ENCODE measurements at regions not wholly inside any gene's neighbourhood (a gene's known extent, or its start where the extent isn't known, plus 50 kb on each side); places are given as distances from the start of the nearest gene placed in this dataset.

DNA sequence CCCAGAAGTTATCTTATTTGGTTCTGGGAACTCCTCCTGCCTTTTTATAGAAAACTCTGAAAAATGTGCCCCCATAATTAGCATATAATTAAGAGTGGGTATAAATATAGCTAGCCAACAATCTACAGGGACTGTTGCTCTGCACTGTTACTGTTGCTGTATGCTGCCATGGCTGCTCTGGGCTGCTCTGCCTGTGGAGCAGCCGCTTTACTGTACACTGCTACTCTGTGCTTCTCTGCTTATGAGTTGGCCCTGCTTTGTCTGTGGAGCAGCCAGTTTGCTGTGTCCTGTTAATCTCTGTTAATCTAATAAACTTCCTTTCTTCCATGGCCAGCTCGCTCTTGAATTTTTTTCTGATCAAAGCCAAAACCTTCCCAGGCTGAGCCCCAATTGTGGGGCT, 2244.0 kb upstream of the ACO1 start:
- TF ChIP-seq, protein P1, sequence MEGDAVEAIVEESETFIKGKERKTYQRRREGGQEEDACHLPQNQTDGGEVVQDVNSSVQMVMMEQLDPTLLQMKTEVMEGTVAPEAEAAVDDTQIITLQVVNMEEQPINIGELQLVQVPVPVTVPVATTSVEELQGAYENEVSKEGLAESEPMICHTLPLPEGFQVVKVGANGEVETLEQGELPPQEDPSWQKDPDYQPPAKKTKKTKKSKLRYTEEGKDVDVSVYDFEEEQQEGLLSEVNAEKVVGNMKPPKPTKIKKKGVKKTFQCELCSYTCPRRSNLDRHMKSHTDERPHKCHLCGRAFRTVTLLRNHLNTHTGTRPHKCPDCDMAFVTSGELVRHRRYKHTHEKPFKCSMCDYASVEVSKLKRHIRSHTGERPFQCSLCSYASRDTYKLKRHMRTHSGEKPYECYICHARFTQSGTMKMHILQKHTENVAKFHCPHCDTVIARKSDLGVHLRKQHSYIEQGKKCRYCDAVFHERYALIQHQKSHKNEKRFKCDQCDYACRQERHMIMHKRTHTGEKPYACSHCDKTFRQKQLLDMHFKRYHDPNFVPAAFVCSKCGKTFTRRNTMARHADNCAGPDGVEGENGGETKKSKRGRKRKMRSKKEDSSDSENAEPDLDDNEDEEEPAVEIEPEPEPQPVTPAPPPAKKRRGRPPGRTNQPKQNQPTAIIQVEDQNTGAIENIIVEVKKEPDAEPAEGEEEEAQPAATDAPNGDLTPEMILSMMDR (conservative IDR thresholded peaks at IDR 0.05) = no peak
- no peak for TF ChIP-seq ZFX (IDR thresholded peaks at IDR 0.05)

Measured in C4-2B (cell line).